Suprapubic skin (tissue), 4 donors: ENCODE measurements at regions not wholly inside any gene's neighbourhood (a gene's known extent, or its start where the extent isn't known, plus 50 kb on each side); places are given as distances from the start of the nearest gene placed in this dataset.

Experiments
- CTCF ChIP-seq, 2 donors: fragments of 200-600 bp in 1 of 2; fragments of 450-650 bp in 1 of 2; sonication (generic) in 1 of 2; IDR thresholded peaks; one replicate each; pipeline ENCODE4 v1.5.1; 2016 to 2019; ENCODE audit warnings: antibody characterized with exemption in 2 of 2, mild to moderate bottlenecking in 1 of 2, moderate library complexity in 1 of 2
- POLR2A ChIP-seq, 2 donors: fragments of 450-650 bp; IDR thresholded peaks; one replicate each; pipeline ENCODE4 v1.6.1; 2017; ENCODE audit warnings: antibody characterized with exemption in 2 of 2, mild to moderate bottlenecking in 2 of 2, moderate library complexity in 2 of 2
- POLR2AphosphoS5 ChIP-seq, 3 donors: sonication (generic); formaldehyde crosslinking; IDR thresholded peaks; one replicate each; pipeline ENCODE4 v1.6.1; 2017; ENCODE audit warnings: antibody characterized with exemption in 3 of 3

DNA sequence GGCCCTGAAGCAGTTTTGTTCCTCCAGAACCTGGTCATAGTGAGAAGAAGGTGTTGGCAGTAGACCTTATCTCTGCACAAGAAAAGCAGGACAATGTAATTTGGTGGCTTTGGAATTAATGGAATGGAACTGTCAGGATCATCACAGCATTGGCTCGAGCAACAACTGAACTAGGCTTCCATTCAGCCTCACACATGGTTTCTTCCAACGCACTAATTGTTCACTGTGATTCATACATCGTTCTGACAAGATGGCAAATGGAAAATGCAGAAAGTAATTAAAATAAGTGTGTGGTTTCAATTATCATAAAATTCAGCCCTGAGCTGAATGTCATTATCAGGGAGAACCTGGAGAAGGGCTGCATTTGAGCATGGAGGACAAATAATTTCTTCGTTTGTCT lies 80.6 kb downstream of the MFSD1 start:
- TF ChIP-seq CTCF (IDR thresholded peaks at IDR 0.05): no peak
- no peak for TF ChIP-seq POLR2A (IDR thresholded peaks at IDR 0.05)
- TF ChIP-seq POLR2AphosphoS5 (IDR thresholded peaks at IDR 0.05): no peak
